GM18507 (cell line): ENCODE measurements at regions not wholly inside any gene's neighbourhood (a gene's known extent, or its start where the extent isn't known, plus 50 kb on each side); places are given as distances from the start of the nearest gene placed in this dataset.

Experiments
- DNase-seq: peaks from one replicate; pipeline ENCODE4 v3.0.0; 2011; ENCODE audit warnings: low read depth; ENCODE audit not compliant: insufficient read length; ENCODE audit errors: extremely low spot score
- FAIRE-seq: peaks from 2 replicates; lab custom pipeline; 2011; peaks lifted over from hg19 to GRCh38; lab: Jason Lieb, UNC

DNA sequence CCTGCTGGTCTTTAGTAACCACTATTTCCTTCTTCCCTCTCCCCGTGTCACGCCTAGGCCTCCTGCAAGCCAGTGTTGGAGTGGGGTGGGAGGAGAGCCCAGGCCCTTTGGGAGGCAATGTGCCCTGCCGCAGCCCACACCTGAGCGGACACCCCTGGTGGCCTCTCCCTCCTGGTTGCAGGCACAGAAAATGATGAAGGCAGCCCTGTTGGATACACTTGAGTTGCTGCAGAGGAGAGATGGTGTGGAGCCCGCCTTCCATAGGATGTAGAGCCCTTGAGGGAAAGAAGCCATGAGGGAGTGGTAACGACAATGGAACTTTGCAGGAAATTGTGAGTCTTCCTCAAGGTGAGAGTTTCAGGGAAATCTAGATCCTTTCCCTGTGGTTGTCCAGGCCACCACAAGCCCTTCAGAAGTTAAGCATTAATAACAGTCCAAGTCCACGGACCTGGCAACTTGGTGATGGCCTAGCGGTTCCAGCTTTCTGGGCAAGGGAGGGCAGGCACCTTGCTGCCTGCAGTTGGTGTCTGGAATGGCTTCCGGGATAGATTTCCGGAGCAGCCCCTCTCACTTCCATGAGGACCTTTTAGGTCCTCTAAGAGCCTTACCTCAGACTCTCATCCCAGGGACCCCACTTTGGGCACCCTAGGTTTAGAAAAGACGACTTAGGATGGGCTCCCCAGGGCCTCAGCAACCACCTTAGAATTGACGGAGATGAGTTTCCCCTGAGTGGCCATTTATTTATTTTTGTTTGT is 67.3 kb upstream of the NXT1 start:
- FAIRE-seq (no peak), DNase-seq (no peak)

DNA sequence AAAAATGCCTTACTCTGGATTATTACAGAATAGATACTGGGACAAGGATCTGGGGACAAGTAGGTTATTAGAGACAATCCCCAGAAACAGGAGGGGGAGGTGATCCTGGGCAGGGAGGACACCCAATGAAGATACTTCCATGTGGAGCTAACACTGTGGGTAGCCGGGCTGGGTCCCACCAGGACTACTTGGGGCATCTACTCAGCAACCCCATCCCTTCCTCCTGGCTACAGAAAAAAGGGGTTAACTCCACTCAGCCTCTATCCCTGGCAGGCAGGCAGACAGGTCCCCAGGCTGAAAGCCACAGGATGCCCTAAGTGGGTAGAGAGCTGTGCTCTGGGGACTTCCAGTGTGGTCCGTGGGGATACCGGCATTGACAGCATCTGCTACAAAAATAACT is 68.0 kb upstream of the NXT1 start:
- FAIRE-seq (no peak), DNase-seq (no peak)

DNA sequence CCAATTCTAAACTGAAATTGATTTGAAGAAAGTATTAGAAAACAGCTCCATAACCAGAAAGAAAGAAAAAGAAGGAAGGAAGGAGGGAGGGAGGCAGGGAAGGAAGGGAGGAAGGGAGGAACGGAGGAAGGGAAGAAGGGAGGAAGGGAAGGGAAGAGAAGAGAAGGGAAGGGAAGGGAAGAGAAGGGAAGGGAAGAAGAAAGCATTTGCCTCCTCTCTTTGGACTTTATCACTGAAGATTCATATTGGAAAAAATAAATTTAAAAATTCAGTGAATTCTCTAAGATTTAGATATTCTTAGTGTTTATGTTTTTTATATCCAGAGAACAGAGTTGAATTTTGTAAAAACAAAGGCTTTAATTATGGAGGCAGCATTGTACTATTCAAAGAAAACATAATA is 68.5 kb upstream of the NXT1 start:
- FAIRE-seq (no peak), DNase-seq (no peak)

DNA sequence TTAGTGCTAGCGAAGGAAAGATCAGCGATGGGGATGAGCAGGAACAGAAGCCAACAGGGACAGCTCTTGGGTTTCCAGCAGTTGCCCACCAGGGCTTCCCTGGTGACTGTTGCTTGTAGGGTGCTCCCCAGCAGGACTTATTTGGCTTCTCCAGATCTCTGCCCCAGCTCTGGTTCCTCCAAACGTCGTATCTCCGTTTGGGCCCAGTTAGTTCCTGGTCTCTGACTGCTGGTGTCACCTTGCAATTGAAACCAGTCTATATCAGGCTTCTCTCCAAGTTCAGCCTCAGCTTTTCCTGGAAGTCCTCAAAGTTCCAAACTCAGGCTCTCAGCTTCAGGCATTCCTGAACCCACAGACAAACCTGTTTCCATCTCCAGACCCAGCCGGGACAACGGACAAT is 70.8 kb upstream of the NXT1 start:
- no peak for FAIRE-seq
- no peak for DNase-seq

DNA sequence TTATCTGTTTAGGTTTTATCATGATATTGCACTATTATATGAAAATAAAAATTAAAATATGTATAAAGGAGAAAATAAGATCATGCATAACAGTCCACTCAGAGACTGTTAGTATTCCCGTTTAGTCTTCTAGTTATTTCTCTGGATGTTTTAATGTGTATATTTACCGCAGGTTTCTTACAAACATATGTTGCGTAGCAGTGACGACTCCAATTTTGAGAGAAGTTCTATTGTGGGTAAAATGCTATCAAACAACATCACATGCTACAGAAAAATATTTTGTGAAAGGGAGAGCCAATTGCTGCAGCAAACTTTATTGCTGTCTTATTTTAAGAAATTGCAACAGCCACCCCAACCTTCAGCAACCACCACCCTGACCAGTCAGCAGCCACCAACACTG is 72.4 kb upstream of the NXT1 start:
- no peak for FAIRE-seq
- DNase-seq, result no peak

DNA sequence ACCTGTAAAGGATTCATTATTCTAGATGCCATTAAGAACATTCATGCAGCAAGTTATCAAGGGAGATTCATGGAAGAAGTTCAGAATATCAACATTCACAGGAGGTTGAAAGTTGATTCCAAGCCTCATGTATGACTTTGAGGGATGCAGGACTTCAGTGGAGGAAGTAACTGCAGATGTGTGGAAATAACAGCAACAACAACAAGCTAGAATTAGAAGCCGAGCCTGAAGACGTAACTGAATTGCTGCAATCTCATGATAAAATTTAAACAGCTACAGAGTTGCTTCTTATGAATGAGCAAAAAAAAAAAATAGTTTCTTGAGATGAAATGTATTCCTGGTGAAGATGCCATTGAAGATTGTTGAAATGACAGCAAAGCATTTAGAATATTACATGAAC is 73.3 kb upstream of the NXT1 start:
- FAIRE-seq, result no peak
- DNase-seq, result no peak

DNA sequence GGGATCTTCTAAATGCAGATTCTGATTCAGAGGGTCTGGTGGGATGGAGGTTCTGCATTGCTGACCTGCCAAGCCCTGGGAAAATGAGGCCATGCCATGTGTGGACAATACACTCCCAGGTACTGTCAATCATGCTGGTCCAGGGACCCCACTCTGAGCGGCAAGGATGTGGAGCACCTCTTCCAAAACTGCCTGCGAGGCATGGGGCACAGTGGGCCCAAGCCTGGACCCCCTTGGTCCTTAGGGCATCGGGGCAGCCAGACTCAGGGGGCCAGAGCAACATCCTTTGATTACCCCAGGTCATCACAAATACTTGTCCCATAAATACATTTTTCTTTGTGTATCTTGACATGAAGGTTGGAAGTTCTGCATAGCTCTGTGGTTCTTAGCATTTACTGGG is 76.8 kb upstream of the NXT1 start:
- FAIRE-seq, result no peak
- no peak for DNase-seq

DNA sequence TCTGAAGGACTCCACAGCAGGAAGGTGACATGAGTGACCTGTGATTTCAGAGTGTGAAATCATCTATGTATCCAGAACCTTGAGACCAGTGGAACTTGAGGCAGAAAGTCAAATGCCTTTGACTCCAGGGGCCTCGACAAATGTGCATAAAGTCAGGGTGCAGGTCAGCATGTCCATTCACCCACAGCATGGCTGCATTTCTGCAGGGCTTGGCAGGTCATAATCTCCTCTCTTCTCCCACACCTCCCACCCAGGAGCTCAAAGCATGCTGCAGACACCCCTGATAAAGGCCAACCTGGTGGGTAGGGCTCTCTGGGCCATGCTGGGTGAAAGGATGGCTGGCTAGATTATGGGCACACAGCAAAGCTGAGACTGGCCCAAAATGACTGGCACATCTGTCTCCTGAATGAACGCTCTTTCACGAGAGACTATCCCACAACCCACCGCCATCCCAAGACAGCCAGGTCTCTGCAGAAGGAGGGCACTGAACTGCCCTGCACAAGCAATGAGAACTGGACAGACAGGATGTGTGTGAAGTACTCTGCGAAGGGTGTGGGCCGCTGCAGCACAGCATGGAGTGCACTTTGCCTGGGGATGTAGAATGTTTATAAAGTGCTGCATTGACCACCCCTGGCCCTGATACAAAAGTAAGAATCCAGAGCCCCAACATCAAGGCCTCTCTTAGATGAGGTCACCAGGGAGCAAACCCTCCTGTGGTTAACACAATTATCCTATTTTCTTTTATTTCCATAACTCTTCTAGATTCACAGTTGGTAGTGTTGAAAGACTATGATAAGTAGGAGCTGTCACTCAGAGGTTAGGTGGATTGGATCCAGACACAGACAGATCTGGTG is 78.2 kb upstream of the NXT1 start:
- FAIRE-seq (no peak), DNase-seq (no peak)

DNA sequence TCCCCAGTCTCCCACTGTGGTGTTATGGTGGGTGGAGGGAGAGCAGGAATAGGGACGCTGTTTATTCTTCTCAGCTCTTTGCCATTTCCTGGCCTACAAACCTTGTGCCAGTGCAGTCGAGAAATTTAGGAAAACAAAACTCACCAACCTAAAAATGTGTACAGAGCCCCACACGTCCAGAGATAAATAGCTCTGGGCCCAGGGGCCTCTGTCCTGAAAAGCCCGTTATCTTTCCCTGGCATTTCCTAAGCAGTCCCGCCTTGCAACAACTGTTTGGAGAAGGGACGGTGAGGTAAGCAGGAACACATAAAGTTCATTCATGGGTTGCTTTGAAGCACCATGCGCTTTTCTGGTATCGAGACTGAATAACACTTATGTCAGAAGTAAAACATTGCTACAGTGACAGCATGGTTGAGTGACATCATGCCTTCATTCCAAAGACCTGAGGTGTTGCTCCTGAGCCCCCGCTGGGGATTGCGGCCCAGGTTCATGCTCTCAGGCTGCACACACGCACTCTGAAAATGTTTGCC is 80.1 kb upstream of the NXT1 start:
- no peak for FAIRE-seq
- DNase-seq, result no peak

DNA sequence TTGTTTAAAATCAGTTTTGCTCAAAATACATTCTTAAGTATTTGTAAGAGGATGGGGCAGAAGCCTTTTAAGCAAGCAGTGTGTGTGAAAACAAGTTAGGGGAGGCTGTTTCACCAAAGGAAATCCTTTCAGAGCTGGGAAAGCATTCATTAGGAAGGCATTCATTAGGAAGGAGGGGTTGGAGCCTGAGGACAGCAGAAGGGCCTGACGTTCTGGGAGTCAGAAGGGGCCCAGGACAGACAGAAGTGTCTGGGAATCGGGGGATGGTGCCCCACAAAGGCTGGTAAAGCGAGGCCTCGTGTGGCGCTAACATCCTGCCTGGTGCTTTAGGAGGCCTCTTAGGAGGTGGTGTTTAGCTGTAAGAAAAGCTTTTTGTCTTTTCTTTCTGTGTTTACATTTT is 80.6 kb upstream of the NXT1 start:
- FAIRE-seq, result no peak

DNA sequence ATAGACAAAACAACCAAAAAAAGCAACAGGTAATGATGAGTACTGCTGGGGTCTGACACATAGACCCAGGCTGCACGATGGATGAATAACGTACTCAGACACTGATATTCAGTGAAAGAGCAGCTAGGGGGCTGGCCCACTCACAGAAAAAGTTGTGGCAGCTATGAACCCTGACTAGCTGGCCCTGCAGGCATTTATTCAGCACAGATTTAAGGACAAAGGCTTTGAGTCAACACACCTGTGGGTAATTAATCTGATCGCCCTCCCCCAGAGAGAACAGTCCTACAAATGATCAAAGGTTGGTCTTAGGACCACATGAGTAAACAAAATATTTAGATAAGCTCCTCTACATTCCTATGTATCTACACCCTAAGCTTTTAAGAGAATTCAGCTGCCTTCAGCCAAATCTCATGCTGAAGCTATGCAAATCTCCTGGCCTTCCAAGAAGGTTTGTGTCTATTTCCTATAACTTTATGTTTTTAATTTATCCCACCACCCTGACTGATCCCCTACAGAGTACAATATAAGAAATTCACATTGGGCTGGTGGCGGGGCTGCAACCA is 81.7 kb upstream of the NXT1 start:
- DNase-seq (no peak), FAIRE-seq (no peak)

More for the DNA sequence above, 80.6 kb upstream of the NXT1 start:
- no peak for DNase-seq

DNA sequence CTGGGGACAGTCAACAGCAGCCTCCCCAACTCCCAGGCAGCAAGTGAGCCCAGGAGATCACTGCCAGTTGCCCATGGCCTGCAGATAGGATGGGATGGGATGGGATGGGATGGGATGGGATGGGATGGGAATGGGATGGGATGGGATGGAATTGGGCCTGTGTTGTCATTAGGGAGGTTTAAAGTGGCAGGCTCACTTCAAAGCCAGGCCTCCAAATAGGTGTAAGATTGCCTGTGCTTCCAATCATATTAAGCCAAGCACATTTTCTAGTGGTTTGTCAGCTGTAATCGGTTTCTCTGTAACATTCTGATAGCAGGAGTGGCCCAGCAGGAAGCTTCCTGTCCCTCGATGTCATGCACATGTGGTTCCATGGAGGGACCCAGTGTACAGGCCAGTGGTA is 82.7 kb upstream of the NXT1 start:
- FAIRE-seq, result no peak
- no peak for DNase-seq

DNA sequence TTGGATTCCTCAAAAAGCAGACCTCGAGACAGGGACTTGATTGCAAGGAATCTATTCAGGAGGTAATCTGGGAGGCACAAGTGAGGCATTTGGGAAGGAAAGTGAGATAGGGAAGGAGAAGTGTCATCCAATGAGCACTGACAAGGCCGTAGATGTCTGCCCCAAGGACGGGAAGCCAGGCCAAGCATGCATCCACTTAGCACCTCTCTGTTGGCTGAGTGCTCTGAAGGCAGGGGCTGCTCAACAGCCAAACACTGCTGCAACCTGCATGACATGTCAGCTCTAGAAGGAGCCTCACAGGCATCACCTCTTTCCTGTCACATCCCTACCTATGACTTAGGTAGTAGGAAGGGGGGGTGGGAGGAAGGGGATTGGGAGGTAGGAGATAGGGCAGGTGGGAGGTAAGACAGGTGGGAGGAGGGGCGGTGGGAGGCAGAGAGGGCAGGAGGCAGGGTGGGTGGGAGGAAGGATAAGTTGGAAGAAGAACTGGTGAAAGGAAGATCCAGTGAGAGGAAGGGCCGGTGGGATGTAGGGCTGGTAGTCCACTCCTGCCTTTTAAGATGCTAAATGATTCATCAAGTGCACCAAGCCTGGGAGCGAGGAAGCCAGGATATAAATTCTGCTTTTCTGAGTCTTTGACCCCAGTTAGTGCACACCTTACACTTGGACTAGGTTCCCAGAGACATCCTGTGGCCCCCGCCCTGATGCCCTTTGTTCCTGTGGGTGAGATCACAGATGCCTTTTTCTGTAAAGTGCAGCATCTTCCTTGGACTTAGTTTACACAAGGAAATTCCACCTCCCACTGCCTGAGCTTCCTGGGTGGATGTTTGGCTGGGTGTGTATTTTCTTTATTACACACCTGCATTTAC is 83.8 kb upstream of the NXT1 start:
- FAIRE-seq (no peak), DNase-seq (no peak)

DNA sequence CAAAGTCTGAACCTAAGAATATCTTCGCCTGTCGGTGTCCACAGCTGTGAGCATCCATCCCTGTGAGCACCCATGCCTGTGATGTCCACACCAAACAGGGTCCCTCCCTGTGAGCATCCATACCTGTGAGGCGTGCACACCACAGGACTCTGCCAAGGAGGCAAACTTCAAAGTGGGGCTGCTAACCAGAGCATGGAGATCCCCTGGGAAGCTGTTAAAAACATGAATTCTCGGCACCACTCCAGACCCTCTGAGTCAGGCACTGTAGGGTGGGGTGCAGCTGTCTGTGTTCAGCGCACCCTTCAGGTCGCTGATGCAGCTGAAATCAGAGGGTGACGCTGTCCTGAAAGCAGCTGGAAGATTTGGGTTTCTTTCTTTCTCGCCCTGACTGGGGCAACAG is 85.4 kb upstream of the NXT1 start:
- FAIRE-seq (no peak), DNase-seq (no peak)

DNA sequence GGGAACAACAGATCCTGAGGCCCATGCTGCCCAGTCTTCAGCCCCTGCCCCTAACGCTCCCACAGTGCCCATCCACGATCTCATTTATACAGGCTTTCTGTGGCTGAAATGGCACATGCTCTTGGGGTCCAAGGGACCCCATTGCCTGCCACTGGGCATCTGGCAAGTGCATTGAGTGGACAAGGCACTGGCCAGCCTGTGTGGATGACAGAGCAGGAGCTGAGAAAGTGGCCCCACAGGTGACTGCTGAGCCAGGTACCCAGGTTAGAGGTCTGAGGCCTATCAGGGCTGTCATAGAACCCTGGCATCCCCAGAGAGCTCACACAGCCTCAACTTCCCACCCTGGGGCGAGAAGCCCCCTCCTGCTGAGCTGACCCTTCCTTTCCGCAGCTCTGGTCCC is 86.0 kb upstream of the NXT1 start:
- no peak for FAIRE-seq
- DNase-seq, result no peak

DNA sequence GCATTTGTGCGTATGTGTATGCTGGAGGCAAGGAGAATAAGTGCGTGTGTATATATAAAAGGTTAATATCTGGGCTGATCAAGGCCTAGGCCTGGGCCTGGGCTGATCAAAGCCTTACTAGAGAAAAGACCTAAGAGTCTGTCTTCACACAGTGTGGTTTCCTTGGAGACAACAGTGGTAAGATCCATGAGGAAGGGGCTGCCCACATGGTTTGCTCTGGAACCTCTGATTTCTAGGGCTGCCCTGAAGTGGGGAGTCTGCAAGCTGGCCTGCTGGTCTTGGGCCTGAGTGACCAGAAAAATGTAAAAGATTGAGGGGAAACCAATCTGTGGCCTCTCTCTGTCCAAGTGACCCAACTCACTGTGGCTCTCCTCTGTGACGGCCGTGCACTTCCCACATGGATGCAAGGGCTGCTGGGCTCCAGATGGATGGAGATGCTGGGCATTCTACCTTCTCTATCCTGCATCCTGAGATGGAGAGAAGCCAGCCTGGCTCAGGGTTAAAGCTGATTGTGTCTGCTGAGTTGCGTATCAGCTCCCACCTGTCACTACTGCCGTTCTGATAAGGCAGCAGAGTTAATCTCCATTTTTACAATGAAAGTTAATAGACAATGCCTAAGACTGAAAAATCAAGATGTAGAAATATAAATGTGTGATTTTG is 90.3 kb upstream of the NXT1 start:
- FAIRE-seq, result no peak
- no peak for DNase-seq

DNA sequence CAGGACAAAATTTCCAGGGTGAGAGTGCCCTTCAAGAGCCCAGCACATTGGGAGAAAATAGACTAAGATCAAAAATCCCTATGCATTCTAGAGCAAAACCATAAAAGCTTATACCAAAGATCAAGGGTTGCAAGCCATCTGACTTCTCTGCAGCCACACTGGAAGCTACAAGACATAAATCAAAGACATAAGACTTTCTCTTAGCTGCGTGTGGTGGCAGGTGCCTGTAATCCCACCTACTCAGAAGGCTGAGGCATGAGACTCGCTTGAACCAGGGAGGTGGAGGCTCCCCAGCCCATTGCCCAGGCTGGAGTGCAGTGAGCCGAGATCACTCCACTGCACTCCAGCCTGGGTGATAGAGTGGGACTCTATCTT is 91.9 kb upstream of the NXT1 start:
- DNase-seq, result no peak

DNA sequence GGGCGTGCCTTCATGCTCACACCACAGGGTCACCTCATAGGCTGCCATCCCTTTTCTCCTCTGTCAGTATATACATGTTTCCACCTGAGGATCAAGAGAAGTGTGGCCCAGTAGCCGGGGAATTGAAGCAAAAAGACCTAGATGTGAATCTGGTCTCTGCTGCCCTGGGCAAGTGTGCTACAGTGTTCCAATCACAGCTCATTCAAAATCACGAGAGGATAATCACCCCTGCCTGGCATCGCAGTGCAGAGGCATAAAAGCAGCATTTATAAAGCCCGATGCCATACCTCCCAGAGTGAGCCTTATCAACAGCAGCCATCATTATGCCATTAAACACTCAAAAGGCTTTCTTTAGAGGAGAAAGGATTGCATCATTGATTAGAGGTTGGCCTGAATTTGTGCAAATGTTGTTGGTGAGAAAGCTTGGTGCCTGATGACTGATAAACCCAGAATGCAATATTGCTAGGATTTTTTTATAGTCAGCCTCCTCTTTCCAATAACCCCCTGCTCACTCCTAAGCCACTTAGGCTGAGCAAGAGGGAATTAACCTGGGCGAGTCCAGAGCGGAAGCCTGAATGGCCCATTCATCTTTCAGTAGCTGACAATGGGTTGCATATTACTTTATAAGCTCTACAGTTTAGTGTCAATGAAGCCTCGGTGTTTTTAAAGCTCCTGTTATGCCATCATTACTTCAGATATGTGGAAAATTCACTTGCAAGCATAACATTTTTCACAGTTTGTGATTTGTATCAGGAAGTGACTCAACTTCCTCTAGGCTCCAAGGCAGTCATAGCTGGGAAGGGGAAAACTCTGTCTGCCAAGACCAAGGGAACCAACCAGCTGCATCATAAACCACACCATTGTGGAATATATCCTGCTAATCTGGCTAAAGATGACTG is 92.5 kb upstream of the NXT1 start:
- DNase-seq (no peak), FAIRE-seq (no peak)

More for the DNA sequence above, 91.9 kb upstream of the NXT1 start:
- no peak for FAIRE-seq
